H1 (cell line): ENCODE measurements at regions not wholly inside any gene's neighbourhood (a gene's known extent, or its start where the extent isn't known, plus 50 kb on each side); places are given as distances from the start of the nearest gene placed in this dataset.

Experiments used
- CTCF ChIA-PET: fragments of 300-600 bp; sonication (Branson Sonifier 250); formaldehyde crosslinking; loops from one replicate; lab custom pipeline; 2021; ENCODE audit not compliant: partially characterized antibody; lab: Charles Lee
- POLR2A ChIA-PET: fragments of 300-600 bp; sonication (Branson Sonifier 250); formaldehyde crosslinking; loops from one replicate; lab custom pipeline; 2021; ENCODE audit warnings: inconsistent platforms; ENCODE audit not compliant: partially characterized antibody; lab: Charles Lee
- DNase-seq, 2 experiments: peaks; one replicate each; pipeline versions ENCODE4 v3.0.0 to v3.0.0-alpha.2; 2010 to 2022; ENCODE audit warnings: low spot score in 2 of 2, low read depth in 1 of 2, mixed read lengths in 1 of 2
- FAIRE-seq: peaks from 2 replicates; lab custom pipeline; 2011; peaks lifted over from hg19 to GRCh38; lab: Jason Lieb, UNC
- H2AFZ ChIP-seq: 2 replicates; pipeline ENCODE4 v1.8.1; 2012; ENCODE audit warnings: low read length, inconsistent platforms
- H2AK5ac ChIP-seq: 2 replicates; pipeline ENCODE4 v1.6.1; 2013; ENCODE audit warnings: low read depth, low read length
- H2BK120ac ChIP-seq: replicated peaks from 2 replicates; pipeline ENCODE3; 2013; ENCODE audit warnings: low read depth, low read length, inconsistent platforms
- H2BK12ac ChIP-seq: 2 replicates; pipeline ENCODE4 v1.6.1; 2013; ENCODE audit warnings: low read depth, low read length
- H2BK15ac ChIP-seq: 2 replicates; pipeline ENCODE4 v1.6.1; 2013; ENCODE audit warnings: low read length
- H2BK20ac ChIP-seq: 2 replicates; pipeline ENCODE4 v1.6.1; 2013; ENCODE audit warnings: low read length
- H2BK5ac ChIP-seq: 2 replicates; pipeline ENCODE4 v1.6.1; 2013; ENCODE audit warnings: low read depth, low read length
- H3K14ac ChIP-seq: 2 replicates; pipeline ENCODE4 v1.6.1; 2013; ENCODE audit warnings: inconsistent platforms; ENCODE audit not compliant: insufficient read length
- H3K18ac ChIP-seq: 2 replicates; pipeline ENCODE4 v1.6.1; 2013; ENCODE audit warnings: low read length; ENCODE audit errors: extremely low read depth
- H3K23ac ChIP-seq: 2 replicates; pipeline ENCODE4 v1.6.1; 2013; ENCODE audit warnings: inconsistent platforms; ENCODE audit not compliant: insufficient read length
- H3K23me2 ChIP-seq: 2 replicates; pipeline ENCODE4 v1.6.1; 2013; ENCODE audit warnings: low read depth, low read length
- H3K27ac ChIP-seq: 2 replicates; pipeline ENCODE4 v1.6.1; 2011; ENCODE audit warnings: low read depth, low read length, inconsistent platforms
- H3K27me3 ChIP-seq, 4 experiments: replicated peaks in 1 of 4; 1 replicate in 1 of 4; 2 replicates in 3 of 4; pipeline versions ENCODE4 v1.6.1 to v1.8.1; 2011 to 2013; ENCODE audit warnings: low read length in 3 of 4, mild to moderate bottlenecking in 3 of 4, inconsistent platforms in 2 of 4, mixed read lengths in 2 of 4, moderate library complexity in 1 of 4; ENCODE audit not compliant: control insufficient read depth in 3 of 4, insufficient read depth in 3 of 4; ENCODE audit errors: extremely low read depth in 1 of 4
- H3K36me3 ChIP-seq, 4 experiments: 2 replicates each; pipeline versions ENCODE4 v1.6.1 to v1.8.1; 2011 to 2013; ENCODE audit warnings: mild to moderate bottlenecking in 4 of 4, low read length in 3 of 4, moderate library complexity in 2 of 4, control low read depth in 1 of 4, inconsistent platforms in 1 of 4; ENCODE audit not compliant: insufficient read depth in 4 of 4, control insufficient read depth in 2 of 4
- H3K4ac ChIP-seq: replicated peaks from 2 replicates; pipeline ENCODE3; 2013; ENCODE audit warnings: low read length, low read depth, mixed read lengths, inconsistent platforms; ENCODE audit not compliant: insufficient read length
- H3K4me1 ChIP-seq, 4 experiments: replicated peaks in 1 of 4; 1 replicate in 1 of 4; 2 replicates in 3 of 4; pipeline versions ENCODE4 v1.6.1 to v1.8.1; 2011 to 2013; ENCODE audit warnings: low read length in 3 of 4, inconsistent platforms in 2 of 4, mixed read lengths in 1 of 4; ENCODE audit not compliant: insufficient read depth in 4 of 4, control insufficient read depth in 3 of 4
- H3K4me2 ChIP-seq, 2 experiments: 2 replicates each; pipeline versions ENCODE4 v1.6.1 to v1.8.1; 2011 to 2013; ENCODE audit warnings: low read depth in 2 of 2, low read length in 2 of 2, control low read depth in 1 of 2, inconsistent platforms in 1 of 2, mild to moderate bottlenecking in 1 of 2; ENCODE audit not compliant: insufficient read depth in 1 of 2
- H3K4me3 ChIP-seq, 4 experiments: fragments of 200-600, 300-600 bp in 1 of 4; sonication (generic), shearing (Covaris generic), sonication (Bioruptor Twin) in 1 of 4; 2 replicates each; pipeline versions ENCODE4 v1.5.1 to v1.8.1; 2011 to 2016; ENCODE audit warnings: low read length in 4 of 4, low read depth in 3 of 4, control low read depth in 2 of 4, inconsistent platforms in 2 of 4, mild to moderate bottlenecking in 2 of 4, mixed read lengths in 1 of 4, moderate library complexity in 1 of 4; ENCODE audit not compliant: insufficient read depth in 2 of 4; ENCODE audit errors: extremely low read depth in 1 of 4
- H3K56ac ChIP-seq: replicated peaks from 2 replicates; pipeline ENCODE3; 2013; ENCODE audit warnings: low read depth, mild to moderate bottlenecking, mixed read lengths, low read length, inconsistent platforms; ENCODE audit not compliant: insufficient read length
- H3K79me1 ChIP-seq: 2 replicates; pipeline ENCODE4 v1.6.1; 2013; ENCODE audit warnings: low read depth, low read length, control low read depth
- H3K79me2 ChIP-seq, 2 experiments: 2 replicates each; pipeline versions ENCODE4 v1.6.1 to v1.8.1; 2012 to 2013; ENCODE audit warnings: low read length in 2 of 2, mild to moderate bottlenecking in 2 of 2, inconsistent platforms in 1 of 2; ENCODE audit not compliant: insufficient read depth in 2 of 2, control insufficient read depth in 1 of 2
- H3K9ac ChIP-seq, 4 experiments: replicated peaks in 1 of 4; 1 replicate in 1 of 4; 2 replicates in 3 of 4; pipeline versions ENCODE4 v1.6.1 to v1.8.1; 2011 to 2013; ENCODE audit warnings: low read depth in 3 of 4, low read length in 3 of 4, control low read depth in 2 of 4, mild to moderate bottlenecking in 2 of 4, moderate library complexity in 2 of 4, inconsistent platforms in 1 of 4; ENCODE audit errors: extremely low read depth in 1 of 4
- H3K9me3 ChIP-seq, 2 experiments: 2 replicates each; pipeline versions ENCODE4 v1.6.1 to v1.8.1; 2012 to 2013; ENCODE audit warnings: mild to moderate bottlenecking in 2 of 2, moderate library complexity in 2 of 2, control low read depth in 1 of 2, inconsistent platforms in 1 of 2, low read depth in 1 of 2, low read length in 1 of 2, mixed read lengths in 1 of 2; ENCODE audit not compliant: insufficient read depth in 2 of 2
- H4K20me1 ChIP-seq, 2 experiments: replicated peaks in 1 of 2; 2 replicates each; pipeline versions ENCODE3 to v1.8.1; 2011 to 2013; ENCODE audit warnings: inconsistent platforms in 2 of 2, low read length in 2 of 2, mild to moderate bottlenecking in 1 of 2; ENCODE audit not compliant: insufficient read depth in 2 of 2, control insufficient read depth in 1 of 2
- H4K5ac ChIP-seq: 2 replicates; pipeline ENCODE4 v1.6.1; 2013; ENCODE audit warnings: low read length, low read depth, mixed read lengths, inconsistent platforms; ENCODE audit not compliant: insufficient read length
- H4K8ac ChIP-seq: 2 replicates; pipeline ENCODE4 v1.8.0; 2013; ENCODE audit warnings: mild to moderate bottlenecking, moderate library complexity, low read length, inconsistent platforms; ENCODE audit not compliant: insufficient read depth; ENCODE audit errors: extremely low read depth
- H4K91ac ChIP-seq: replicated peaks from 2 replicates; pipeline ENCODE3; 2013; ENCODE audit warnings: low read length, mixed read lengths, inconsistent platforms; ENCODE audit not compliant: insufficient read length
- CBX5 ChIP-seq: fragments of 300-800, 300-1000 bp; sonication (generic); IDR thresholded peaks from 2 replicates; pipeline ENCODE4 v1.7.1; 2016; ENCODE audit warnings: antibody characterized with exemption, low read length, low read depth
- CHD2 ChIP-seq: IDR thresholded peaks from 2 replicates; pipeline ENCODE4 v1.6.1; 2012; ENCODE audit warnings: low read length, improper control_type of control experiment
- EGR1 ChIP-seq: IDR thresholded peaks from 2 replicates; pipeline ENCODE4 v1.6.1; 2011; ENCODE audit warnings: low read depth, low read length, borderline replicate concordance
- EP300 ChIP-seq, 2 experiments: IDR thresholded peaks; 1 replicate in 1 of 2; 2 replicates in 1 of 2; pipeline ENCODE4 v1.6.1; 2011 to 2012; ENCODE audit warnings: low read depth in 2 of 2, low read length in 2 of 2, mild to moderate bottlenecking in 2 of 2, borderline replicate concordance in 1 of 2, inconsistent platforms in 1 of 2, moderate library complexity in 1 of 2
- JUND ChIP-seq: IDR thresholded peaks from 2 replicates; pipeline ENCODE4 v1.6.1; 2011; ENCODE audit warnings: mild to moderate bottlenecking, improper control_type of control experiment, low read length
- KDM1A ChIP-seq: fragments of 200-600, 300-600 bp; sonication (generic); IDR thresholded peaks from 2 replicates; pipeline ENCODE4 v1.7.1; 2016; ENCODE audit warnings: mild to moderate bottlenecking, low read length, borderline replicate concordance
- RBBP5 ChIP-seq: IDR thresholded peaks from 2 replicates; pipeline ENCODE4 v1.7.1; 2012; ENCODE audit warnings: low read depth, mild to moderate bottlenecking, inconsistent platforms, low read length, moderate library complexity, borderline replicate concordance
- TBP ChIP-seq: IDR thresholded peaks from 2 replicates; pipeline ENCODE4 v1.6.1; 2011; ENCODE audit warnings: low read depth, low read length, improper control_type of control experiment
- WGBS, 2 experiments: shearing (Covaris generic) in 1 of 2; methylation state at CpG; one replicate each; pipeline versions ENCODE4 v1.1.6 to v1.1.7; 2013 to 2015; ENCODE audit warnings: low lambda C conversion rate in 2 of 2, mixed read lengths in 2 of 2, inconsistent platforms in 1 of 2, low coverage in 1 of 2, missing lambda C conversion rate in 1 of 2; ENCODE audit not compliant: insufficient replicate concordance in 2 of 2, insufficient coverage in 1 of 2, insufficient read length in 1 of 2; ENCODE audit errors: extremely low coverage in 1 of 2, missing lambda C conversion rate in 1 of 2; 5-methylcytosine and 5-hydroxymethylcytosine counted together

- Histone ChIP-seq H3K14ac (no peak overlapping the region), H3K9ac (no peak overlapping the region), H3K23me2 (no peaks in the 10 kb centered on the region), H2BK20ac (no peak overlapping the region), H3K27ac (no peak overlapping the region), H4K91ac (no peak overlapping the region), H3K36me3 (no peaks in the 10 kb centered on the region), H2BK12ac (no peak overlapping the region), H3K18ac (no peak overlapping the region), H2BK120ac (no peak overlapping the region), H3K27me3 (no peaks in the 10 kb centered on the region), H2AFZ (no peak overlapping the region), H4K5ac (no peak overlapping the region), H3K9me3 (peaks cover 0 to 5% of the 10 kb centered on the region in 2 experiments; a peak in 1 of 4 replicates), H2BK5ac (no peak overlapping the region), H3K4ac (no peak overlapping the region), H3K4me2 (no peak overlapping the region), H3K23ac (no peak overlapping the region), H2BK15ac (no peak overlapping the region), H3K4me3 (no peak overlapping the region), H4K8ac (no peak overlapping the region), H3K56ac (no peak overlapping the region), H4K20me1 (no peaks in the 10 kb centered on the region), H3K79me2 (no peaks in the 10 kb centered on the region), H3K79me1 (no peaks in the 10 kb centered on the region), H3K4me1 (no peaks in the 10 kb centered on the region), H2AK5ac (no peak overlapping the region)
- no peak for FAIRE-seq
- TF ChIP-seq KDM1A (no peak), RBBP5 (no peak), JUND (no peak), EGR1 (no peak), CHD2 (no peak), TBP (no peak), CBX5 (no peak), EP300 (IDR thresholded peaks at IDR 0.05; ENCODE audit: borderline replicate concordance in 1 of 2, low read depth in 2 of 2, low read length in 2 of 2) (no peak)
- CTCF ChIA-PET = no interaction called here
- 94% methylated on average over 3 of the region's 3 CpGs; no CpG with 5 or more reads in 1 of the 2 experiments for whole genome bisulfite sequencing, 2 experiments
- POLR2A ChIA-PET = no interaction called here
- DNase-seq = no peak
Observed at GRCh38 chr10:9188022-9188810, 1133.7 kb downstream of the GATA3 start.
